HepG2 (cell line): ENCODE measurements at regions not wholly inside any gene's neighbourhood (a gene's known extent, or its start where the extent isn't known, plus 50 kb on each side); places are given as distances from the start of the nearest gene placed in this dataset.

Experiments
- ATAC-seq: fragments of 200-7000 bp; cut with Tn5 transposase; 3 replicates; pipeline ENCODE4 v1.9.1; 2020; ENCODE audit warnings: mild to moderate bottlenecking, moderate library complexity
- BruUV-seq: library from RNA; stranded (reverse); fragments of 400-500 nt; replicated peaks from 2 replicates; lab custom pipeline; 2021; lab: Mats Ljungman, UMichigan
- CTCF ChIA-PET: fragments of 300-600 bp; formaldehyde crosslinking; extraction: SDS; loops from one replicate; lab custom pipeline; 2021; ENCODE audit warnings: low total read pairs, inconsistent platforms, low intra/inter-chr PET ratio; lab: Yijun Ruan, JAX
- POLR2A ChIA-PET: fragments of 350-600 bp; sonication (Branson Sonifier 250); formaldehyde crosslinking; loops from one replicate; lab custom pipeline; 2020; ENCODE audit warnings: antibody characterized with exemption, inconsistent platforms; lab: Yijun Ruan, JAX
- DNase-seq: peaks from one replicate; pipeline ENCODE4 v3.0.0-alpha.2; 2015; ENCODE audit warnings: low spot score
- FAIRE-seq: peaks from 3 replicates; lab custom pipeline; 2011; peaks lifted over from hg19 to GRCh38; lab: Jason Lieb, UNC
- H2AFZ ChIP-seq: one replicate; pipeline ENCODE4 v1.6.1; 2011; ENCODE audit warnings: low read length, inconsistent platforms
- H3K27ac ChIP-seq: fragments of 300-600 bp; 3 replicates; pipeline ENCODE4 v1.8.0; 2011; ENCODE audit warnings: mixed run types, mild to moderate bottlenecking, mixed read lengths, low read length, inconsistent platforms; ENCODE audit not compliant: insufficient read depth; ENCODE audit errors: extremely low read length
- H3K27me3 ChIP-seq, 2 experiments: fragments of 200-600 bp in 1 of 2; 2 replicates in 1 of 2; 3 replicates in 1 of 2; pipeline versions ENCODE4 v1.6.0 to v1.8.0; 2011; ENCODE audit warnings: low read length in 2 of 2, mild to moderate bottlenecking in 2 of 2, moderate library complexity in 2 of 2, inconsistent platforms in 1 of 2; ENCODE audit not compliant: insufficient read depth in 2 of 2, control insufficient read depth in 1 of 2
- H3K36me3 ChIP-seq, 2 experiments: fragments of 200-600 bp in 1 of 2; replicated peaks in 1 of 2; 2 replicates in 1 of 2; 3 replicates in 1 of 2; pipeline versions ENCODE4 v1.5.1 to v1.8.0; 2011; ENCODE audit warnings: low read length in 2 of 2, inconsistent platforms in 1 of 2; ENCODE audit not compliant: insufficient read depth in 2 of 2, control insufficient read depth in 1 of 2
- H3K4me1 ChIP-seq: 2 replicates; pipeline ENCODE4 v1.5.1; 2012; ENCODE audit warnings: low read length, inconsistent platforms; ENCODE audit not compliant: insufficient read depth
- H3K4me2 ChIP-seq: 2 replicates; pipeline ENCODE4 v1.6.0; 2011; ENCODE audit warnings: low read depth, low read length, inconsistent platforms
- H3K4me3 ChIP-seq, 3 experiments: fragments of 200-600 bp in 1 of 3; sonication (generic), shearing (Covaris generic) in 1 of 3; replicated peaks in 1 of 3; 2 replicates each; pipeline ENCODE4 v1.5.1; 2011 to 2016; ENCODE audit warnings: low read length in 3 of 3, inconsistent platforms in 2 of 3, low read depth in 2 of 3, mild to moderate bottlenecking in 2 of 3, control low read depth in 1 of 3, mixed read lengths in 1 of 3; ENCODE audit not compliant: insufficient read depth in 1 of 3
- H3K79me2 ChIP-seq: one replicate; pipeline ENCODE4 v1.6.1; 2011; ENCODE audit warnings: low read length, inconsistent platforms; ENCODE audit not compliant: insufficient read depth
- H3K9ac ChIP-seq: 2 replicates; pipeline ENCODE4 v1.6.0; 2011; ENCODE audit warnings: mild to moderate bottlenecking, low read depth, low read length, inconsistent platforms; ENCODE audit not compliant: insufficient read depth
- H3K9me3 ChIP-seq: 2 replicates; pipeline ENCODE4 v1.5.1; 2012; ENCODE audit warnings: mild to moderate bottlenecking, low read length
- H4K20me1 ChIP-seq: 2 replicates; pipeline ENCODE4 v1.6.0; 2011; ENCODE audit warnings: inconsistent platforms, mild to moderate bottlenecking, low read length, moderate library complexity; ENCODE audit not compliant: insufficient read depth
- ARID5B ChIP-seq: IDR thresholded peaks from 2 replicates; pipeline ENCODE4 v1.4.0; 2020; ENCODE audit warnings: mild to moderate bottlenecking, missing genetic modification reagents
- CHCHD3 ChIP-seq: sonication (generic); formaldehyde crosslinking; IDR thresholded peaks from 2 replicates; pipeline ENCODE4 v1.8.0; 2022; ENCODE audit warnings: mild to moderate bottlenecking, missing genetic modification reagents, moderate library complexity
- FOXA3 ChIP-seq: IDR thresholded peaks from 2 replicates; pipeline ENCODE4 v1.6.1; 2016; ENCODE audit warnings: missing genetic modification reagents, missing compliant biosample characterization
- GATAD2A ChIP-seq: IDR thresholded peaks from 2 replicates; pipeline ENCODE4 v1.6.1; 2016
- HDAC1 ChIP-seq: sonication (generic); formaldehyde crosslinking; IDR thresholded peaks from 2 replicates; pipeline ENCODE4 v1.5.1; 2020; ENCODE audit warnings: mild to moderate bottlenecking, missing genetic modification reagents
- HNF4A ChIP-seq: sonication (generic); formaldehyde crosslinking; IDR thresholded peaks from 2 replicates; pipeline ENCODE4 v1.4.0; 2020; ENCODE audit warnings: missing genetic modification reagents
- MYNN ChIP-seq: sonication (generic); formaldehyde crosslinking; IDR thresholded peaks from 2 replicates; pipeline ENCODE4 v1.4.0; 2020; ENCODE audit warnings: mild to moderate bottlenecking, low read depth, missing genetic modification reagents
- NR2F1 ChIP-seq, 2 experiments: fragments of 450-650 bp in 1 of 2; formaldehyde crosslinking in 1 of 2; IDR thresholded peaks; 2 replicates each; pipeline versions ENCODE4 v1.5.0 to v1.6.1; 2016 to 2020; ENCODE audit warnings: mild to moderate bottlenecking in 1 of 2, missing compliant biosample characterization in 1 of 2, missing genetic modification reagents in 1 of 2, moderate library complexity in 1 of 2
- PHF20 ChIP-seq: sonication (generic); formaldehyde crosslinking; IDR thresholded peaks from 2 replicates; pipeline ENCODE4 v1.5.0; 2020; ENCODE audit warnings: mild to moderate bottlenecking, missing genetic modification reagents
- RARA ChIP-seq: IDR thresholded peaks from 2 replicates; pipeline ENCODE4 v1.6.1; 2016; ENCODE audit warnings: missing genetic modification reagents, missing compliant biosample characterization
- SKIL ChIP-seq: sonication (generic); formaldehyde crosslinking; IDR thresholded peaks from 2 replicates; pipeline ENCODE4 v1.8.0; 2022; ENCODE audit warnings: missing genetic modification reagents, mild to moderate bottlenecking, moderate library complexity, borderline replicate concordance
- SP140L ChIP-seq: sonication (generic); formaldehyde crosslinking; IDR thresholded peaks from 2 replicates; pipeline ENCODE4 v1.4.0; 2020; ENCODE audit warnings: missing genetic modification reagents, borderline replicate concordance
- SRSF1 ChIP-seq: fragments of 200-400 bp; formaldehyde crosslinking; optimal IDR thresholded peaks from 2 replicates; pipeline ENCODE3; 2017; ENCODE audit warnings: mild to moderate bottlenecking, low read depth, low read length, moderate library complexity
- ZBTB3 ChIP-seq: sonication (generic); formaldehyde crosslinking; IDR thresholded peaks from 2 replicates; pipeline ENCODE4 v1.4.0; 2020; ENCODE audit warnings: low read depth, mild to moderate bottlenecking, moderate library complexity, missing genetic modification reagents, borderline replicate concordance
- ZNF17 ChIP-seq: sonication (generic); formaldehyde crosslinking; IDR thresholded peaks from 2 replicates; pipeline ENCODE4 v1.5.0; 2020; ENCODE audit warnings: mild to moderate bottlenecking, missing genetic modification reagents
- ZNF251 ChIP-seq: sonication (generic); formaldehyde crosslinking; IDR thresholded peaks from 2 replicates; pipeline ENCODE4 v1.9.0; 2021; ENCODE audit warnings: mild to moderate bottlenecking, missing genetic modification reagents
- ZNF263 ChIP-seq: sonication (generic); formaldehyde crosslinking; IDR thresholded peaks from 2 replicates; pipeline ENCODE4 v1.4.0; 2020; ENCODE audit warnings: missing genetic modification reagents
- ZNF644 ChIP-seq: IDR thresholded peaks from 2 replicates; pipeline ENCODE4 v1.6.1; 2016; ENCODE audit warnings: low read depth
- ZNF7 ChIP-seq: IDR thresholded peaks from 2 replicates; pipeline ENCODE4 v1.6.1; 2016; ENCODE audit warnings: missing biosample characterization, missing genetic modification reagents
- WGBS: methylation state at CpG from one replicate; pipeline ENCODE4 v1.1.6; 2017; ENCODE audit warnings: low lambda C conversion rate; 5-methylcytosine and 5-hydroxymethylcytosine counted together
- in situ Hi-C: cut with HindIII; loops from 2 replicates; pipeline ENCODE4 v1.10.0; 2017; ENCODE audit warnings: low pct_unique_long_range_greater_than_20kb; ENCODE audit not compliant: extremely low pct_ligation_motif_present
- intact Hi-C: fragments of 100-400 bp; cut with micrococcal nuclease; formaldehyde crosslinking; loops from one replicate; pipeline ENCODE4 v1.10.0; 2022; ENCODE audit not compliant: unreplicated experiment
- TF ChIP-seq, protein P1 (sequence below): sonication (generic); formaldehyde crosslinking; IDR thresholded peaks from 2 replicates; pipeline ENCODE4 v1.4.0; 2020; ENCODE audit warnings: missing genetic modification reagents

DNA sequence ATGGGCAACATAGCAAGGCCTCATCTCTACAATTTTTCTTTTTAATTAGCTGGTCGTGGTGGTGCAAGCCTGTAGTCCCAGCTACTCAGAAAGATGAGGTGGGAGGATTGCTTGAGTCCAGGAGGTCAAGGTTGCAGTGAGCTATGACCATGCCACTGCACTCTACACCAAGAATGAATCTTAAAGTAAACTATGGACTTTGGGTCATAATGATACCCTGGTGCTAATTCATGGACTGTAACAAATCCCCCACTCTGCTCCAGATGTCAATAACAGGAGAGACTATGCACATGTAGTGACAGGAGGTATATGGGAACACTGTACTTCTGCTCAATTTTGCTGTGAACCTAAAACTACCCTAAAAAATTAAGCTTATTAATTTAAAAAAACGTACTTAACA lies 155.4 kb downstream of the CEMIP2 start:
- no peaks in the 10 kb centered on the region for H3K36me3 ChIP-seq
- H3K27me3 ChIP-seq = no peaks in the 10 kb centered on the region
- no peaks in the 10 kb centered on the region for H3K79me2 ChIP-seq
- no peak overlapping the region for H3K4me3 ChIP-seq
- in situ Hi-C loops = loop anchor here (5.0 kb wide), 1 partner anchor 154 kb away; the partner anchor contains the start of gene CEMIP2
- ChIA-PET CTCF (no interaction called here), POLR2A (interaction anchor here (2.0 kb wide), 1 partner anchor 154 kb away, joined by 4 read pairs; no protein-coding TSS in a partner anchor)
- no peak overlapping the region for H2AFZ ChIP-seq
- peaks cover 16% of the 10 kb centered on the region for H3K9me3 ChIP-seq
- peaks cover 40% of the 10 kb centered on the region for H3K4me1 ChIP-seq
- DNase-seq (peak; percentile 30), FAIRE-seq (no peak), ATAC-seq (peak; percentile 61; the same call in 2 of the 3 replicates)
- BruUV-seq = no TSS peak
- H3K27ac ChIP-seq = no peak overlapping the region
- H4K20me1 ChIP-seq = no peaks in the 10 kb centered on the region
- H3K4me2 ChIP-seq = no peak overlapping the region
- intact Hi-C loops = no loop called here
- WGBS = 10% methylated on average over 2 of the region's 2 CpGs
- H3K9ac ChIP-seq = no peak overlapping the region
- no peak for TF ChIP-seq PHF20 (CRISPR knock-in tag)
- no peak for TF ChIP-seq ZNF251
- TF ChIP-seq ZNF644 (CRISPR knock-in tag) = no peak
- peak; percentile 7; the same call in 1 of the 2 replicates for TF ChIP-seq FOXA3 (CRISPR knock-in tag)
- no peak for TF ChIP-seq ZNF263
- no peak for TF ChIP-seq SRSF1
- TF ChIP-seq HDAC1 (CRISPR knock-in tag) = 0 out of 2 replicates have a peak, but pooled peaks have one; percentile 25
- no peak for TF ChIP-seq SKIL (CRISPR knock-in tag)
- TF ChIP-seq ZBTB3 (CRISPR knock-in tag) = no peak
- no peak for TF ChIP-seq ZNF17 (CRISPR knock-in tag)
- peak in 1 of 2 experiments; percentile 19; a peak in 2 of 4 replicates for TF ChIP-seq NR2F1 (CRISPR knock-in tag; IDR thresholded peaks at IDR 0.05)
- TF ChIP-seq GATAD2A = peak; percentile 43; the same call in 1 of the 2 replicates
- TF ChIP-seq RARA (CRISPR knock-in tag) = peak; percentile 31
- peak; percentile 79 for TF ChIP-seq HNF4A
- no peak for TF ChIP-seq ZNF7
- TF ChIP-seq, protein P1, sequence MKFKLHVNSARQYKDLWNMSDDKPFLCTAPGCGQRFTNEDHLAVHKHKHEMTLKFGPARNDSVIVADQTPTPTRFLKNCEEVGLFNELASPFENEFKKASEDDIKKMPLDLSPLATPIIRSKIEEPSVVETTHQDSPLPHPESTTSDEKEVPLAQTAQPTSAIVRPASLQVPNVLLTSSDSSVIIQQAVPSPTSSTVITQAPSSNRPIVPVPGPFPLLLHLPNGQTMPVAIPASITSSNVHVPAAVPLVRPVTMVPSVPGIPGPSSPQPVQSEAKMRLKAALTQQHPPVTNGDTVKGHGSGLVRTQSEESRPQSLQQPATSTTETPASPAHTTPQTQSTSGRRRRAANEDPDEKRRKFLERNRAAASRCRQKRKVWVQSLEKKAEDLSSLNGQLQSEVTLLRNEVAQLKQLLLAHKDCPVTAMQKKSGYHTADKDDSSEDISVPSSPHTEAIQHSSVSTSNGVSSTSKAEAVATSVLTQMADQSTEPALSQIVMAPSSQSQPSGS (CRISPR knock-in tag) = no peak
- TF ChIP-seq CHCHD3 (CRISPR knock-in tag) = no peak
- no peak for TF ChIP-seq MYNN (CRISPR knock-in tag)
- peak; percentile 56 for TF ChIP-seq ARID5B (CRISPR knock-in tag)
- no peak for TF ChIP-seq SP140L (CRISPR knock-in tag)
